HFFc6 (cell line): ENCODE measurements at regions not wholly inside any gene's neighbourhood (a gene's known extent, or its start where the extent isn't known, plus 50 kb on each side); places are given as distances from the start of the nearest gene placed in this dataset.

Experiments used
- DNase-seq: peaks from one replicate; pipeline ENCODE4 v3.0.0-alpha.2; 2018
- H3K27ac Mint-ChIP-seq: 2 replicates; pipeline ENCODE4 v1.8.0; 2020; ENCODE audit warnings: mild to moderate bottlenecking, mixed read lengths
- H3K27me3 Mint-ChIP-seq: 2 replicates; pipeline ENCODE4 v1.8.0; 2021; ENCODE audit warnings: mild to moderate bottlenecking, moderate library complexity, mixed read lengths; ENCODE audit not compliant: insufficient read depth
- H3K36me3 Mint-ChIP-seq: 2 replicates; pipeline ENCODE4 v1.8.0; 2021; ENCODE audit warnings: low read depth, mixed read lengths
- H3K4me1 Mint-ChIP-seq: 2 replicates; pipeline ENCODE4 v1.8.0; 2020; ENCODE audit warnings: low read depth, mixed read lengths
- H3K4me3 Mint-ChIP-seq: 2 replicates; pipeline ENCODE4 v1.8.0; 2020; ENCODE audit warnings: mild to moderate bottlenecking, moderate library complexity, mixed read lengths
- H3K9me3 Mint-ChIP-seq: 2 replicates; pipeline ENCODE4 v1.8.0; 2020; ENCODE audit warnings: mild to moderate bottlenecking, mixed read lengths
- CTCF ChIP-seq: fragments of 200-600 bp; sonication (generic); IDR thresholded peaks from 2 replicates; pipeline ENCODE4 v1.5.0; 2021; ENCODE audit warnings: antibody characterized with exemption, mild to moderate bottlenecking

- Mint-ChIP-seq H3K27me3 (peaks cover 4% of the 10 kb centered on the region), H3K4me3 (no peak overlapping the region), H3K4me1 (no peaks in the 10 kb centered on the region), H3K27ac (no peak overlapping the region), H3K36me3 (no peaks in the 10 kb centered on the region), H3K9me3 (peaks cover 4% of the 10 kb centered on the region; the same call in 1 of the 2 replicates)
- no peak for DNase-seq
- TF ChIP-seq CTCF = no peak
Observed at GRCh38 chr5:96499753-96500345, 66.8 kb upstream of the PCSK1 start.

- Mint-ChIP-seq H3K4me3 (no peak overlapping the region), H3K9me3 (no peaks in the 10 kb centered on the region), H3K4me1 (0 out of 2 replicates have a peak, but pooled peaks cover 5% of the 10 kb centered on the region), H3K27me3 (peaks cover 4% of the 10 kb centered on the region), H3K36me3 (no peaks in the 10 kb centered on the region), H3K27ac (no peak overlapping the region)
- no peak for DNase-seq
- TF ChIP-seq CTCF = no peak
Observed at GRCh38 chr5:96501991-96502646, 69.1 kb upstream of the PCSK1 start.

- no peak for DNase-seq
- Mint-ChIP-seq H3K27me3 (peaks cover 4% of the 10 kb centered on the region), H3K9me3 (no peaks in the 10 kb centered on the region), H3K4me3 (no peak overlapping the region), H3K27ac (no peak overlapping the region), H3K4me1 (peaks cover 11% of the 10 kb centered on the region), H3K36me3 (no peaks in the 10 kb centered on the region)
- TF ChIP-seq CTCF = no peak
Observed at GRCh38 chr5:96503501-96504236, 70.6 kb upstream of the PCSK1 start.

DNA sequence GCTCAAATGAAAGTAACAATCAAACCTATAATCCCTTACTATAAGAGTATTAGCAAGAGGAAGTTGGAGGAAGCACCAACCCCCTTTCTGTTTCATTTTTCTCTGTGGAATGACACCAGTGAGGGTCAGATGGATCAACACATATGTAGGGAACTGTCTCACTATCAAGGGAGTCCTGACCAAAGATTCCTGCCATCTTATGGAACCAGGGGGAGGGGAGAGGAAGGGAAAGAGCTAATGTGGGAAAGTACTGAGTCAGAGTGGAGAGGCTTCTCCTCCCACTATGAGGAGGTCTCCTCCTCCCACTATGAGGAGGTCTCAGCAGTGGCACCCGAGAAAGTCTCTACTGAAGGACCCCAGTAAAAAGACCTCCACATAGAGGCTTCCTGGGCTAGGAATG lies 73.3 kb upstream of the PCSK1 start:
- no peak for DNase-seq
- H3K4me1 Mint-ChIP-seq = peaks cover 35% of the 10 kb centered on the region
- no peak overlapping the region for H3K27ac Mint-ChIP-seq
- H3K4me3 Mint-ChIP-seq = no peak overlapping the region
- no peak for TF ChIP-seq CTCF
- H3K36me3 Mint-ChIP-seq = no peaks in the 10 kb centered on the region
- H3K9me3 Mint-ChIP-seq = no peaks in the 10 kb centered on the region
- peaks cover 2% of the 10 kb centered on the region for H3K27me3 Mint-ChIP-seq

DNA sequence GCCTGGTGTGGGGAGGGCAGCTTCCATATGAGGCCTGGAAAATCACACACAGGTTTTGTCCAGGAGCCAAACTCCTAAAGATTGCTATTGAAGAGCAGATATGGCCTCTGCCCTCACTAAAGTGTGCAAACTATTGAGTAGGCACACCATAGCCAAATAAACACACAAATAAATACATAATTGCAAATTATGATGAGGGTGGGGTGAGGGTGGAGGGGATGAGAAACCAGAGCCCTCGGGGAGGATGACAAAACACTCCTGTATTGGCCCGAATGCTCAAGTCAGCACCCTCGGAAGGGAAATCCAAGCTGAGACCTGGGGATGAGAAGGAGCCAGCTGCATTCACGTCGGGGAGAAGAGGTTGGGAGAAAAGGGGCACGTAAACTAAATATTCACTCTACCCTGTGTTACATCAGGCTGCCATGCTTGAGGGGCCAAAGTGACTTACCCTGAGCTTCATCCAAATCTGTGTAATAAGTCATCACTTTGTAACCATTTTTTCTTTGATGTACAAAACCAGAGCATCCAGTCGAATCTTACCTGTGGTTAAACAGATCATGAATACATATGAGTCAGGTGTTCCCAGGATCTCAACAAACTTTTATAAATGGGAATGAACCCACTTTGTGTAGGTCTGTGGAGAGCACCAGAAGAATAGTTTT lies 73.9 kb upstream of the PCSK1 start:
- H3K27me3 Mint-ChIP-seq = peaks cover 2% of the 10 kb centered on the region
- TF ChIP-seq CTCF = no peak
- H3K4me3 Mint-ChIP-seq = no peak overlapping the region
- H3K4me1 Mint-ChIP-seq = peaks cover 35% of the 10 kb centered on the region
- H3K36me3 Mint-ChIP-seq = no peaks in the 10 kb centered on the region
- DNase-seq = no peak
- H3K9me3 Mint-ChIP-seq = no peaks in the 10 kb centered on the region
- no peak overlapping the region for H3K27ac Mint-ChIP-seq
